ENCODE measurements at regions not wholly inside any gene's neighbourhood (a gene's known extent, or its start where the extent isn't known, plus 50 kb on each side); places are given as distances from the start of the nearest gene placed in this dataset.

DNA sequence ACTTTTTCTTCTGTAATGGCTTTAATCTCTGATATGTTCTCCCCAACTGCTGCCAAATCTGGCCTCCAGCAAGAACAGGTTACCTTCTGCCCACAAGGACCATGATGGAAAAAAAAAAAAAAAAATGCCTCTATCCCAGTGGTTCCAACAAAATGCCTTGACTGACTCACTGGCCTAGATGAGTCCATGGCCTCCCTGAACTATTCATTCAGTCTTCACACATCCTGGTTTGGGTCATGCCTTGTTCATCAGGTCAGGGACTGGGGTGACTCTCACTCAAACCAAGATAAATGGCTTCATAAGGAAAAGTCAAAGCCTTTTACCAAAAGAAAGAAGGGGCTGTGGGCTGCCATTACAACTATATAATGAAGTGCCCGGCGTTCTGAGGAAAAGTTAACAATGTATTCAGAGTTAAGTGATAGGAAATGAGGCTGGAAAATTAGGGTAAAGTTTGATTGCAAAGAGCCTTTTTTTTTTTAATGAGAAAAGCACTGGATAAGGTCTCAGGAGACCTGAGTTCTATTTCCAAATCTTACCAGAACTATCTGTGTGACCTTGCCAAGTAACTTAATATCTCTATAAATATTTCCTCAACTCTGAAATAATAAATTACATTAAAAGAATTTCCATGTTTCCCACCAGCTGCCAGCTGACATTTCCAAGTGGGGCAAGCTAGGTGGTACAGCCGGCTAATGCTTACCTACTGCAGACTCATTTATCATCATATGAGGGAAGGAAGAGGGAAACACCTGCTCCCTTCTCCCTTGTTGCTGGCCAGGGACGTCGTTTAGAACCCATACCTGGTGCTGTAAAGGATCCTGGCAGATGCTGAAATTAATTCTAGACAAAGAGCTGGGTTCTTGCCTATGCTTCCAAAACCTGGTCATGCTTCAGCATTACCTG lies 380.0 kb upstream of the MARCKS start:
- H4K20me1 ChIP-seq (replicated peaks; ENCODE audit: insufficient read depth), result no peaks in the 10 kb centered on the region
- H3K36me3 ChIP-seq (ENCODE audit: insufficient read depth), result no peaks in the 10 kb centered on the region
- H3K9me2 ChIP-seq (ENCODE audit: insufficient read depth), result 0 out of 2 replicates have a peak, but pooled peaks cover 3% of the 10 kb centered on the region
- Mint-ChIP-seq H3K36me3 (ENCODE audit: low read depth) (no peaks in the 10 kb centered on the region), H3K4me1 (peaks cover 14% of the 10 kb centered on the region), H3K27ac (no peak overlapping the region), H3K27me3 (ENCODE audit: insufficient read depth, low read depth, poor library complexity) (peaks cover 1% of the 10 kb centered on the region), H3K4me3 (no peak overlapping the region), H3K9me3 (no peaks in the 10 kb centered on the region)
- H2AFZ ChIP-seq, result no peak overlapping the region
- no peaks in the 10 kb centered on the region for H3K27me3 ChIP-seq (ENCODE audit: insufficient read depth)
- no peak overlapping the region for H3K4me2 ChIP-seq
- no peaks in the 10 kb centered on the region for H3F3A ChIP-seq (replicated peaks; ENCODE audit: low read depth)
- no peaks in the 10 kb centered on the region for H3K79me2 ChIP-seq (replicated peaks; ENCODE audit: insufficient read depth)
- DNase-seq (ENCODE audit: low spot score), result no peak
- no peak overlapping the region for H3K27ac ChIP-seq (ENCODE audit: low read depth)
- no peak overlapping the region for H3K4me3 ChIP-seq
- TF ChIP-seq POLR2AphosphoS5 (IDR thresholded peaks at IDR 0.05; ENCODE audit: low read depth) (no peak), STAT1 (IDR thresholded peaks at IDR 0.05; ENCODE audit: unreplicated experiment) (no peak), JUNB (IDR thresholded peaks at IDR 0.05; ENCODE audit: unreplicated experiment) (no peak), ZNF331 (CRISPR knock-in tag; IDR thresholded peaks at IDR 0.05; ENCODE audit: low read depth) (no peak), EZH2phosphoT487 (IDR thresholded peaks at IDR 0.05; ENCODE audit: unreplicated experiment) (no peak), CREB1 (CRISPR knock-in tag; IDR thresholded peaks at IDR 0.05; ENCODE audit: low read depth) (no peak), ZNF114 (CRISPR knock-in tag; IDR thresholded peaks at IDR 0.05) (no peak), EZH2 (IDR thresholded peaks at IDR 0.05; ENCODE audit: low read depth, unreplicated experiment) (no peak), NANOG (IDR thresholded peaks at IDR 0.05; ENCODE audit: borderline replicate concordance) (no peak)
- TF ChIP-seq, protein P1, sequence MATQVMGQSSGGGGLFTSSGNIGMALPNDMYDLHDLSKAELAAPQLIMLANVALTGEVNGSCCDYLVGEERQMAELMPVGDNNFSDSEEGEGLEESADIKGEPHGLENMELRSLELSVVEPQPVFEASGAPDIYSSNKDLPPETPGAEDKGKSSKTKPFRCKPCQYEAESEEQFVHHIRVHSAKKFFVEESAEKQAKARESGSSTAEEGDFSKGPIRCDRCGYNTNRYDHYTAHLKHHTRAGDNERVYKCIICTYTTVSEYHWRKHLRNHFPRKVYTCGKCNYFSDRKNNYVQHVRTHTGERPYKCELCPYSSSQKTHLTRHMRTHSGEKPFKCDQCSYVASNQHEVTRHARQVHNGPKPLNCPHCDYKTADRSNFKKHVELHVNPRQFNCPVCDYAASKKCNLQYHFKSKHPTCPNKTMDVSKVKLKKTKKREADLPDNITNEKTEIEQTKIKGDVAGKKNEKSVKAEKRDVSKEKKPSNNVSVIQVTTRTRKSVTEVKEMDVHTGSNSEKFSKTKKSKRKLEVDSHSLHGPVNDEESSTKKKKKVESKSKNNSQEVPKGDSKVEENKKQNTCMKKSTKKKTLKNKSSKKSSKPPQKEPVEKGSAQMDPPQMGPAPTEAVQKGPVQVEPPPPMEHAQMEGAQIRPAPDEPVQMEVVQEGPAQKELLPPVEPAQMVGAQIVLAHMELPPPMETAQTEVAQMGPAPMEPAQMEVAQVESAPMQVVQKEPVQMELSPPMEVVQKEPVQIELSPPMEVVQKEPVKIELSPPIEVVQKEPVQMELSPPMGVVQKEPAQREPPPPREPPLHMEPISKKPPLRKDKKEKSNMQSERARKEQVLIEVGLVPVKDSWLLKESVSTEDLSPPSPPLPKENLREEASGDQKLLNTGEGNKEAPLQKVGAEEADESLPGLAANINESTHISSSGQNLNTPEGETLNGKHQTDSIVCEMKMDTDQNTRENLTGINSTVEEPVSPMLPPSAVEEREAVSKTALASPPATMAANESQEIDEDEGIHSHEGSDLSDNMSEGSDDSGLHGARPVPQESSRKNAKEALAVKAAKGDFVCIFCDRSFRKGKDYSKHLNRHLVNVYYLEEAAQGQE (IDR thresholded peaks at IDR 0.05; ENCODE audit: unreplicated experiment), result no peak
- TF ChIP-seq, protein P2, sequence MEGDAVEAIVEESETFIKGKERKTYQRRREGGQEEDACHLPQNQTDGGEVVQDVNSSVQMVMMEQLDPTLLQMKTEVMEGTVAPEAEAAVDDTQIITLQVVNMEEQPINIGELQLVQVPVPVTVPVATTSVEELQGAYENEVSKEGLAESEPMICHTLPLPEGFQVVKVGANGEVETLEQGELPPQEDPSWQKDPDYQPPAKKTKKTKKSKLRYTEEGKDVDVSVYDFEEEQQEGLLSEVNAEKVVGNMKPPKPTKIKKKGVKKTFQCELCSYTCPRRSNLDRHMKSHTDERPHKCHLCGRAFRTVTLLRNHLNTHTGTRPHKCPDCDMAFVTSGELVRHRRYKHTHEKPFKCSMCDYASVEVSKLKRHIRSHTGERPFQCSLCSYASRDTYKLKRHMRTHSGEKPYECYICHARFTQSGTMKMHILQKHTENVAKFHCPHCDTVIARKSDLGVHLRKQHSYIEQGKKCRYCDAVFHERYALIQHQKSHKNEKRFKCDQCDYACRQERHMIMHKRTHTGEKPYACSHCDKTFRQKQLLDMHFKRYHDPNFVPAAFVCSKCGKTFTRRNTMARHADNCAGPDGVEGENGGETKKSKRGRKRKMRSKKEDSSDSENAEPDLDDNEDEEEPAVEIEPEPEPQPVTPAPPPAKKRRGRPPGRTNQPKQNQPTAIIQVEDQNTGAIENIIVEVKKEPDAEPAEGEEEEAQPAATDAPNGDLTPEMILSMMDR (conservative IDR thresholded peaks at IDR 0.05; ENCODE audit: low read depth in 2 of 2), result no peak
- TF ChIP-seq, protein P3, sequence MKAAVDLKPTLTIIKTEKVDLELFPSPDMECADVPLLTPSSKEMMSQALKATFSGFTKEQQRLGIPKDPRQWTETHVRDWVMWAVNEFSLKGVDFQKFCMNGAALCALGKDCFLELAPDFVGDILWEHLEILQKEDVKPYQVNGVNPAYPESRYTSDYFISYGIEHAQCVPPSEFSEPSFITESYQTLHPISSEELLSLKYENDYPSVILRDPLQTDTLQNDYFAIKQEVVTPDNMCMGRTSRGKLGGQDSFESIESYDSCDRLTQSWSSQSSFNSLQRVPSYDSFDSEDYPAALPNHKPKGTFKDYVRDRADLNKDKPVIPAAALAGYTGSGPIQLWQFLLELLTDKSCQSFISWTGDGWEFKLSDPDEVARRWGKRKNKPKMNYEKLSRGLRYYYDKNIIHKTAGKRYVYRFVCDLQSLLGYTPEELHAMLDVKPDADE (IDR thresholded peaks at IDR 0.05), result no peak
- TF ChIP-seq, protein P4, sequence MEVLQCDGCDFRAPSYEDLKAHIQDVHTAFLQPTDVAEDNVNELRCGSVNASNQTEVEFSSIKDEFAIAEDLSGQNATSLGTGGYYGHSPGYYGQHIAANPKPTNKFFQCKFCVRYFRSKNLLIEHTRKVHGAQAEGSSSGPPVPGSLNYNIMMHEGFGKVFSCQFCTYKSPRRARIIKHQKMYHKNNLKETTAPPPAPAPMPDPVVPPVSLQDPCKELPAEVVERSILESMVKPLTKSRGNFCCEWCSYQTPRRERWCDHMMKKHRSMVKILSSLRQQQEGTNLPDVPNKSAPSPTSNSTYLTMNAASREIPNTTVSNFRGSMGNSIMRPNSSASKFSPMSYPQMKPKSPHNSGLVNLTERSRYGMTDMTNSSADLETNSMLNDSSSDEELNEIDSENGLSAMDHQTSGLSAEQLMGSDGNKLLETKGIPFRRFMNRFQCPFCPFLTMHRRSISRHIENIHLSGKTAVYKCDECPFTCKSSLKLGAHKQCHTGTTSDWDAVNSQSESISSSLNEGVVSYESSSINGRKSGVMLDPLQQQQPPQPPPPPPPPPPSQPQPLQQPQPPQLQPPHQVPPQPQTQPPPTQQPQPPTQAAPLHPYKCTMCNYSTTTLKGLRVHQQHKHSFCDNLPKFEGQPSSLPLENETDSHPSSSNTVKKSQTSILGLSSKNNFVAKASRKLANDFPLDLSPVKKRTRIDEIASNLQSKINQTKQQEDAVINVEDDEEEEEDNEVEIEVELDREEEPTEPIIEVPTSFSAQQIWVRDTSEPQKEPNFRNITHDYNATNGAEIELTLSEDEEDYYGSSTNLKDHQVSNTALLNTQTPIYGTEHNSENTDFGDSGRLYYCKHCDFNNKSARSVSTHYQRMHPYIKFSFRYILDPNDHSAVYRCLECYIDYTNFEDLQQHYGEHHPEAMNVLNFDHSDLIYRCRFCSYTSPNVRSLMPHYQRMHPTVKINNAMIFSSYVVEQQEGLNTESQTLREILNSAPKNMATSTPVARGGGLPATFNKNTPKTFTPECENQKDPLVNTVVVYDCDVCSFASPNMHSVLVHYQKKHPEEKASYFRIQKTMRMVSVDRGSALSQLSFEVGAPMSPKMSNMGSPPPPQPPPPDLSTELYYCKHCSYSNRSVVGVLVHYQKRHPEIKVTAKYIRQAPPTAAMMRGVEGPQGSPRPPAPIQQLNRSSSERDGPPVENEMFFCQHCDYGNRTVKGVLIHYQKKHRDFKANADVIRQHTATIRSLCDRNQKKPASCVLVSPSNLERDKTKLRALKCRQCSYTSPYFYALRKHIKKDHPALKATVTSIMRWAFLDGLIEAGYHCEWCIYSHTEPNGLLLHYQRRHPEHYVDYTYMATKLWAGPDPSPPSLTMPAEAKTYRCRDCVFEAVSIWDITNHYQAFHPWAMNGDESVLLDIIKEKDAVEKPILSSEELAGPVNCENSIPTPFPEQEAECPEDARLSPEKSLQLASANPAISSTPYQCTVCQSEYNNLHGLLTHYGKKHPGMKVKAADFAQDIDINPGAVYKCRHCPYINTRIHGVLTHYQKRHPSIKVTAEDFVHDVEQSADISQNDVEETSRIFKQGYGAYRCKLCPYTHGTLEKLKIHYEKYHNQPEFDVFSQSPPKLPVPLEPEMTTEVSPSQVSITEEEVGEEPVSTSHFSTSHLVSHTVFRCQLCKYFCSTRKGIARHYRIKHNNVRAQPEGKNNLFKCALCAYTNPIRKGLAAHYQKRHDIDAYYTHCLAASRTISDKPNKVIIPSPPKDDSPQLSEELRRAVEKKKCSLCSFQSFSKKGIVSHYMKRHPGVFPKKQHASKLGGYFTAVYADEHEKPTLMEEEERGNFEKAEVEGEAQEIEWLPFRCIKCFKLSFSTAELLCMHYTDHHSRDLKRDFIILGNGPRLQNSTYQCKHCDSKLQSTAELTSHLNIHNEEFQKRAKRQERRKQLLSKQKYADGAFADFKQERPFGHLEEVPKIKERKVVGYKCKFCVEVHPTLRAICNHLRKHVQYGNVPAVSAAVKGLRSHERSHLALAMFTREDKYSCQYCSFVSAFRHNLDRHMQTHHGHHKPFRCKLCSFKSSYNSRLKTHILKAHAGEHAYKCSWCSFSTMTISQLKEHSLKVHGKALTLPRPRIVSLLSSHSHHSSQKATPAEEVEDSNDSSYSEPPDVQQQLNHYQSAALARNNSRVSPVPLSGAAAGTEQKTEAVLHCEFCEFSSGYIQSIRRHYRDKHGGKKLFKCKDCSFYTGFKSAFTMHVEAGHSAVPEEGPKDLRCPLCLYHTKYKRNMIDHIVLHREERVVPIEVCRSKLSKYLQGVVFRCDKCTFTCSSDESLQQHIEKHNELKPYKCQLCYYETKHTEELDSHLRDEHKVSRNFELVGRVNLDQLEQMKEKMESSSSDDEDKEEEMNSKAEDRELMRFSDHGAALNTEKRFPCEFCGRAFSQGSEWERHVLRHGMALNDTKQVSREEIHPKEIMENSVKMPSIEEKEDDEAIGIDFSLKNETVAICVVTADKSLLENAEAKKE (CRISPR knock-in tag; IDR thresholded peaks at IDR 0.05), result no peak
- ATAC-seq, result no peak
- H3K4me1 ChIP-seq (ENCODE audit: insufficient read depth), result 0 out of 2 replicates have a peak, but pooled peaks cover 12% of the 10 kb centered on the region
